ENCODE measurements at regions not wholly inside any gene's neighbourhood (a gene's known extent, or its start where the extent isn't known, plus 50 kb on each side); places are given as distances from the start of the nearest gene placed in this dataset.

DNA sequence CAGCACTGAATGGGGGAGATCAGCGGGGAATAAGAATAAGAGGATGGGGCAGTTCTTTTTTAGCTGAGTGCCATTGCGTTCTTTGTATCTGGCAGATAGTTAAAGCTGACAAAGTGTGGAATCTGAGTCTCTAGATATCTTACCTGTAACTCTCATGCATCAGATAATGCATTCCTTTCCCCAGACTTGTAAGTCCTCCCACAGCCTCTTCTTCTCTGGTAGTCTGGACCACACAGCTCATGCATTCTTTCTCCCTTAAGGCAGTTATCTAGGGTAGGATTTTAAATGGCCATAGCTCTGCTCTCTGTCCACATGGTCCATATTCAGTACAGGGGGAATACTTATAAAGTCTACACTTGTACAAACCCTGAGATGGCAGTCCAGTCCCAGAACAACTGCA is 54.0 kb upstream of the FGF10 start:
- TF ChIP-seq, protein P1, sequence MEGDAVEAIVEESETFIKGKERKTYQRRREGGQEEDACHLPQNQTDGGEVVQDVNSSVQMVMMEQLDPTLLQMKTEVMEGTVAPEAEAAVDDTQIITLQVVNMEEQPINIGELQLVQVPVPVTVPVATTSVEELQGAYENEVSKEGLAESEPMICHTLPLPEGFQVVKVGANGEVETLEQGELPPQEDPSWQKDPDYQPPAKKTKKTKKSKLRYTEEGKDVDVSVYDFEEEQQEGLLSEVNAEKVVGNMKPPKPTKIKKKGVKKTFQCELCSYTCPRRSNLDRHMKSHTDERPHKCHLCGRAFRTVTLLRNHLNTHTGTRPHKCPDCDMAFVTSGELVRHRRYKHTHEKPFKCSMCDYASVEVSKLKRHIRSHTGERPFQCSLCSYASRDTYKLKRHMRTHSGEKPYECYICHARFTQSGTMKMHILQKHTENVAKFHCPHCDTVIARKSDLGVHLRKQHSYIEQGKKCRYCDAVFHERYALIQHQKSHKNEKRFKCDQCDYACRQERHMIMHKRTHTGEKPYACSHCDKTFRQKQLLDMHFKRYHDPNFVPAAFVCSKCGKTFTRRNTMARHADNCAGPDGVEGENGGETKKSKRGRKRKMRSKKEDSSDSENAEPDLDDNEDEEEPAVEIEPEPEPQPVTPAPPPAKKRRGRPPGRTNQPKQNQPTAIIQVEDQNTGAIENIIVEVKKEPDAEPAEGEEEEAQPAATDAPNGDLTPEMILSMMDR (IDR thresholded peaks at IDR 0.05; ENCODE audit: unreplicated experiment), result no peak
- CTCF ChIA-PET, result no interaction called here
- DNase-seq, result no peak
- no peak overlapping the region for H3K4me3 Mint-ChIP-seq (ENCODE audit: low read depth, unreplicated experiment)
- intact Hi-C loops (cut with micrococcal nuclease; ENCODE audit: unreplicated experiment), result no loop called here
- H3K9me3 Mint-ChIP-seq (ENCODE audit: low read depth, unreplicated experiment), result no peaks in the 10 kb centered on the region
- no peaks in the 10 kb centered on the region for H3K27me3 Mint-ChIP-seq (ENCODE audit: unreplicated experiment)
- no TSS peak for BruUV-seq (replicated peaks)
- H3K27ac Mint-ChIP-seq (ENCODE audit: unreplicated experiment), result no peak overlapping the region
- H3K4me1 Mint-ChIP-seq (ENCODE audit: low read depth, unreplicated experiment), result no peaks in the 10 kb centered on the region
- no peaks in the 10 kb centered on the region for H3K36me3 Mint-ChIP-seq (ENCODE audit: insufficient read depth, unreplicated experiment)

DNA sequence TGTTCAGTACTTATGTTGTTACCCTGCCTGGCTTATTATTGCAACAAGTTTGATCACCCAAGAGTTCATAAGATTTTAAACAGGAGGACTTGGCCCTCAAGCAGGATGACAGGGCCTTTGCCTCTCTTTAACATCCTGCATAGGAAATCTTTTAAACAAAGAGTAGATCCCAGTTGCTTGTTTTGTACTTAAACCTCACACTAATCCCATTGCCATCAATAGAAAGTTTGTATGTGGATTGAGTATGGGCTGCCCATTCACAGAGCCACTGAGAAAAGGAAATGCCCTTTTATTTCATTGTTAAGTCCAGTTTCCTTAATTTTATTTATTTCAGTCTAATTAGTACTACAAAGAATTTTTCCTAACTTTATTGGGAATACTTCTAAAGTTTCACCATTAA is 52.2 kb upstream of the FGF10 start:
- intact Hi-C loops (cut with micrococcal nuclease; ENCODE audit: unreplicated experiment), result no loop called here
- Mint-ChIP-seq H3K27me3 (ENCODE audit: unreplicated experiment) (no peaks in the 10 kb centered on the region), H3K4me3 (ENCODE audit: low read depth, unreplicated experiment) (no peak overlapping the region), H3K27ac (ENCODE audit: unreplicated experiment) (no peak overlapping the region), H3K4me1 (ENCODE audit: low read depth, unreplicated experiment) (no peaks in the 10 kb centered on the region), H3K36me3 (ENCODE audit: insufficient read depth, unreplicated experiment) (no peaks in the 10 kb centered on the region), H3K9me3 (ENCODE audit: low read depth, unreplicated experiment) (no peaks in the 10 kb centered on the region)
- CTCF ChIA-PET, result no interaction called here
- DNase-seq, result no peak
- TF ChIP-seq, protein P1 (IDR thresholded peaks at IDR 0.05; ENCODE audit: unreplicated experiment), result no peak
- BruUV-seq (replicated peaks), result no TSS peak

DNA sequence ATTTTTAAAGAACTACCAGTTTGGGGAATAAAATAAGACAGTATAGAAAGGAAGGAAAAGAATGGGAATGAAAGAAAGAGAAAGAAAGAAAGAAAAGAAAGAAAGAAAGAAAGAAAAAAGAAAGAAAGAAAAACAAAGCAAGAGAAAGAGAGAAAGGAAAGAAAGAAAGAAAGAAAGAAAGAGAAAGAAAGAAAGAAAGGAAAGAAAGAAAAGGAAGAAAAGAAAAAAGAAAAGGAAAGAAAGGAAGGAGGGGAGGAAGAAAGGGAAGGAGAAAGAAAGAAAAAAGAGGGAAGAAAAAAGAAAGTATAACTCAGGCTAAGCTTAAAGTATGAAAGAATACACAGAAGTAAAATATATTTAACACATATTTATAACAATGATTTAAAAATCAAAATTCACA is 51.0 kb upstream of the FGF10 start:
- no peaks in the 10 kb centered on the region for H3K27me3 Mint-ChIP-seq (ENCODE audit: unreplicated experiment)
- H3K4me1 Mint-ChIP-seq (ENCODE audit: low read depth, unreplicated experiment), result no peaks in the 10 kb centered on the region
- TF ChIP-seq, protein P1 (IDR thresholded peaks at IDR 0.05; ENCODE audit: unreplicated experiment), result no peak
- no peak overlapping the region for H3K4me3 Mint-ChIP-seq (ENCODE audit: low read depth, unreplicated experiment)
- H3K9me3 Mint-ChIP-seq (ENCODE audit: low read depth, unreplicated experiment), result no peaks in the 10 kb centered on the region
- intact Hi-C loops (cut with micrococcal nuclease; ENCODE audit: unreplicated experiment), result no loop called here
- H3K36me3 Mint-ChIP-seq (ENCODE audit: insufficient read depth, unreplicated experiment), result no peaks in the 10 kb centered on the region
- CTCF ChIA-PET, result no interaction called here
- BruUV-seq (replicated peaks), result no TSS peak
- no peak for DNase-seq
- no peak overlapping the region for H3K27ac Mint-ChIP-seq (ENCODE audit: unreplicated experiment)
